ENCODE measurements at regions not wholly inside any gene's neighbourhood (a gene's known extent, or its start where the extent isn't known, plus 50 kb on each side); places are given as distances from the start of the nearest gene placed in this dataset.

DNA sequence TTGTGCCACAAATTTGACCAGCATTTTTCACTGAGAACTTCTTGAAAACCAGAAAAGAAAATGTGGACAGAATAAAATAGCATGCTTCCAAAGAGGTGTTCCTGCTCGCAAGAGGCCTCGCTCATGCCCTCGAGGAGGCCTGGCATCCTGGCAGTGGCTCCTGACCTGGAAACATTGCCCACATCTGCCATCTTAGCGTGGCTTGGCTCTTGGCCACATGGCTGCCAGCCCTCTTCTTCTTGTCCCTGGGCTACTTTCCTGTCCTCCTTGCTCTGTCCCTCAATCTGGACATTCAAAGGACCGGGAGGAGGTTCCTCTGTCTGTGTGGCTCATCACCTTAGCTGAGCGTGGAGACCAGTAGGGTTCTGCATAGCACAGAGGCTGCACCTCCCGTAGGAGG lies 131.6 kb upstream of the TMEM72 start:
- no peak for DNase-seq (ENCODE audit: low spot score)

DNA sequence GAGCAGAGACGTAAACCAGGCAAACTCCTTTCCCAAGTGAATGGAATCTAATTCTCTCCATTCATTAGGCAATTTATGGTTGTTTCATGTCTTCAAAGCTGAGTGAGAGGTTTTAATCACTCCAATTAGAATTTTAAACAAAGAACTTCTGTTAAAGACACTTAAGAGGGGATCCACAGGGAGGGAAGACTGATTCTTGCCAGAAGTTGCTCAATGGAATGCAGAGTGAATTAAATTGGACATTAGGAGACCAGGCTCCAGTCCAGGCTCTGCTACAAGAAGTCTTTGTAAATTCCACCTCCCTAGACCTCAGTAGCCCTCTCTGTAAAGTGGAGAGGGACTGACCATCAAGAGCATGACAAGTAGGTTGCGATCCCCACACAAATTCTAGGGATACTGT lies 130.7 kb upstream of the TMEM72 start:
- DNase-seq (ENCODE audit: low spot score) = no peak

DNA sequence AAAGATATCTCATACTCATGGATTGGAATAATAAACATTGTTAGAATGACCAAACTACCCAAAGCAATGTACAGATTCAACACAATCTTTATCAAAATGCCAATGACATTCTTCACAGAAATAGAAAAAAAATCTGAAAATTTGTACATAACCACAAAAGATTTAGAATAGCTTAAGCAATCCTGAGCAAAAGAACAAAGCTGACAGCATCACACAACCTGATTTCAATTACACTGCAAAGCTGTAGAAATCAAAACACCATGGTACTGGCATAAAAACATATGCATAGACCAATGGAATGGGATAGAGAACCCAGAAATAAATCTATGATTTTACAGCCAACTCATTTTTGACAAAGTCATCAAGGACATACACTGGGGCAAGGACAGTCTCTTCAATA lies 130.0 kb upstream of the TMEM72 start:
- no peak for DNase-seq (ENCODE audit: low spot score)

DNA sequence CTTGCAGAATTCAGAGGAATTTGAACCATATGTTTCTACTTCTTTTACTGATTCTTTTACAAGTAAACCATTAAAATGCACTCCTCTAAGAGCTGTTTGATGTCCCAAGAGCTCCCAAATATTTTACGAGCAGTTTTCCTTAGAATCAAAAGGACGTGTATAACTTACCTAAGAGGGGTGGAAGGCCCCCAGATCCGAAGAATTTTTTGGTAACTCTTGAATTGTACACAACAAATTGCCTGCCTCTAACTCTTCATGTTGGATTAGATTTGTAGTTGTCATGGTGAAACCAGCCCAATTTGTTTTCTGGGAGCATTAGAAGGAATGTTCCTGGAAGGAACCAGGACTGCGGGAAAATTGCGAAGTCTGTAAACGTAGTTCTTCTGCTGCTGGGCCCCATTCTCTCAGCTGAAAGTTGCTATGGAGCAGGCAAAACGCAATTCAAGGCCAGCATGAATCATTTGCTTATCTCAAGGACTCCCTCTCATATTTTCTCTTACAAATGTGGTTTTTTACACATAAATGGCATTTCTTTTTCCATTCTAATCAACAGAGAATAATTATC lies 124.8 kb upstream of the TMEM72 start:
- no peak for DNase-seq (ENCODE audit: low spot score)

DNA sequence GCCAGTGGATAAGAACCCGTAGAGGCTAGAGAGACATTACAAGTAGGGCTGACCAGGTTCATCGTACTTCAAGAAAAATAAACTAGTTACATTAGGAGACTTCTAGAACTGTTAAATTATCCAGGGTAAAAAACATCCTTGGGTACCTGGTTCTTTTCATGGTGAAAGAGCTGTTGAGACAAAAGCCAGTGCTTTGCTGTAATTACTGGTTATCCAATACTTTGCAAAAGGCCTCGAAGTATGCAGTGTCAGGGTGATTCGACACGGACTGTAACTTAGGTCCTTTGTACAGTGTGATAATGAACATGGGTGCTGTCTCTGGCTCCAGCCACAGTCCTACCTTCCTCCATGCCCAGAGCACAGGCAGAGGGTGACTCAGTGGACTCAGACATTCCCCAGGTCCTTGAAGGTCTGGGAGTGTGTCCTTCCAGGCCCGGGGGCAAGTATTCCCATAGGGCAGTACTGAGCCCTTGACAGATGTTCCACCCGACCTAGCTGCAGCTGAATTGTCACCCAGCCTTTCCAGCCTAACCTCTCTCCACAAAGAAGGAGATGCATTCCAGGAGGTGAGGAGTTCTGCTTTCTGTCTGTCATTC lies 123.6 kb upstream of the TMEM72 start:
- no peak for DNase-seq (ENCODE audit: low spot score)

DNA sequence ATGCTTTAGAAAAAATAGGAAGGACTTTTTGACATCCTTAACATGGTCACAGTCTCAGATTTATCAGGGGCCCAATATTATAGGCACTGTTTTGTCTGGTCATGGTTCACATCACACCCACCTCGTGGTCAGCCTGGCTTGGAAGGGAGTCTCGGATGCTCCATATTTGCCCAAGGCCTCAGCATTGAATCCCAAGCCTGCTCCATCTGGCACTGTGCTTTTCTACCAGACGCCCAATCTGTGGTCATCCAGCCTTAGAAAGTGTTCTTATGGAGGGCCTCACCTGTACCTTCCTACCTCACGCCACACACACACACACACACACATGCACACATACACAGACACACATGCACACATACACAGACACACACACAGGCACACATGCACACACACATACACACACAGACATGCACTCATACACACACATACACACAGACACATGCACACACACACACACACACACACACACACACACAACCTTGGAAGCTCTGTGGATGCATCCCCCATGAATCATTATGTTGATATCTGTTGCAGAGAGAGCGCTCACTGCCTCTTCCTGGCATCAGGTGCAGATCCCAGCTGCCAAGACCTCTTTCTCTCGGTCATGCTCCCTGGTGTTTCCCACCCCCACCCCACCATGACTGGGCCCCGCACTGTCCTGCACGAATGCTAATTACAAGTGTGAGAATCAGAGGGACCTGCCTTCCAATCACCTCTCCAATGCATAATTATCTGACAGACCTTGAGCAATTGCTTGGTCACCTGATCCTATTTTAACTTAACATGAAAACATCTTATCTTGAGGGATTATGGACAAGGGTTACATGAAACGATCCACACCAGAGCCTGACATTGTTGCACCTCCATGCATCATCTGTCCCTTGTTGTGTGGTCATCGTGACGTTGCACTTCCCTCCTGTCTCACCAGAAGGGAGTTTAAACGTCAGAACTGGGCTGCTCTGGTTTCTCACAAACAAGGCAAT lies 122.7 kb upstream of the TMEM72 start:
- no peak for DNase-seq (ENCODE audit: low spot score)

DNA sequence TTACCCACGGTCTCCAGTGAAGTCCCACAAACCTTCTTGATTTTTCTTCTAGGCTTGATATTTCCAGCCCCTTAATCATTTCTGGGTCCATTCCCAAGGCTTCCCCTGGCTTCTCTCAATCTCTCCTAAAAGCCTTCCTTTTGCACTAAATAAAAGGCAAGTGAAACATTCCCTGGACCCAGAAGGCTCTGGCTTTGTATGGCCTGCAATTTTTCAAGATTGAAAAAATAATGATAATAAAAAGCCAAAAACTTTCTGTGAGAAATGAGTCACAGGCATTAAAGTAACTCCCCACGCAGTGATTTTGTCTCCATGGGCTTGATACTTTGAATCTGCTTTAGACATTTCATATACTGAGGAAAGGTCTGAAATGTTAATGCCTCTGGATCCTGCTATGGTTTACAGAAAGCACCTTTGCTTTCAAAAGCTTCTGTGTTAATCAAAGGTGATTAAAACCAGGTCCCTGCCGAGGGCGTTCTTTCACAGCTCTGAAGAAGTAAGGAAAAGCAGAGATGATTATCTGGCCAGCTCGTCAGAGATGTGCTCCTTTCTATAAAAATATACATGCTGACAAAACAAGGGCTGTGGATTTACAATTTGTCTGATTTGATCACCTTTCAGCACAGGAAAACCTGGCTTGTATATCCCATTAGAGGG lies 118.9 kb upstream of the TMEM72 start:
- DNase-seq (ENCODE audit: low spot score) = no peak

DNA sequence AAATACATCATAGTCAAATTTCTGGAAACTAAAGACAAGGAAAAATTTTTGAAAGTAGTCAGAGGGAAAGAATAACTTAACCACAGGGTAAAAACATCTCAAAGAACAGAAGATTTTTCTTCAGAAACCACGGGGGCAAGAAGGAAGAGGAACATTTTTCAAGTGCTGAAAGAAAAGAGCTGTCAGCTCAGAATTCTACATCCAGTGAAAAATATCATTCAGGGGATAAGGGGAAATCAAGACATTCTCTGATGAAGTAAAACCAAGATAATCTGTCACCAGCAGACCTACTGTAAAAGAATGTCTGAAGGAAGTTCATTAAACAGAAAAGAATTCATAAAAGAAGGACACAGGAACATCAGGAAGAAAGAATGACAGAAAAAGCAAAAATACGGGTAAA lies 111.2 kb upstream of the TMEM72 start:
- DNase-seq (ENCODE audit: low spot score) = no peak

DNA sequence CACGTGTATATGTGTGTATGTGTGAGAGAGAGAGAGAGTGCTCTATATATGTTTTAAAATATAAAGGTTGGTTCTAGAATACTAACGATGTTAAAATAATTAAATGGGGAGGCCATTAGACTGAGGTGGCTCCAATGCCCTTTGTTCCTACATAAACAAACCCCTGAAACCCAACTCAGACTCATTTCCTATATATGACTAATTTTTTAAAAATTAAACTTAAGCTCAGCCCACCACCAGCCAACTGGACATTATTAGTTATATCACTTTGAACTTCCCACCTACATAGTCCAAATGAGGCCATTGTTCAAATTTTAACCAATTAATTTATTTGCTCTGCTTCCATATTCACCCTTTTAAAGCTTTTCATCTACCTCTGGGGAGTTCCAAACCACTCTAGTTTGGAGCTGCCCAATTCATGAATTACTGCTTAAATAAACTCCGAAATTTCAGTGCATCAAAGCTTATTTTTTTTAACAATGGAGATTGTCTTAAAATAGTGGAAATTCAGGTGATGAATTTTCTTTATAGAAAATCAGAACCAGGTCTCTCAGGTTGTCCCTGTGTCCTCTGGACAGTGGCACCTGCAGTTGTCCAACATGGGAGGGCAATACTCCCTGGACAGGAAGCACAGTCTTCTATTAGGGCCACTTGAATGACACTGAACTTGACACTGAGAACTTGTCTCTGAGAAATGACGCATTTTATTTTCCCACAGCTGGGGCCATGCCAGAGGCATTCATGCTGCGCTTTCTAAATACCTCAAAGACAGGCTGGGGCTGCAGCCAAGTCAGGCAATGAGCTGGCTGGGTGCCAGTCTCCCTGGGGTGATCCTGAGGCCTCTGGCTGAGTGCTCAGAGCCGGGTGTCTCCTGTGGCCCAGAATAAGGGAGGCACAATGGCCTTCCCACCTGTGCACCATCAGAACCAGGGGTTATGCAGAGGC lies 109.5 kb upstream of the TMEM72 start:
- no peak for DNase-seq (ENCODE audit: low spot score)

DNA sequence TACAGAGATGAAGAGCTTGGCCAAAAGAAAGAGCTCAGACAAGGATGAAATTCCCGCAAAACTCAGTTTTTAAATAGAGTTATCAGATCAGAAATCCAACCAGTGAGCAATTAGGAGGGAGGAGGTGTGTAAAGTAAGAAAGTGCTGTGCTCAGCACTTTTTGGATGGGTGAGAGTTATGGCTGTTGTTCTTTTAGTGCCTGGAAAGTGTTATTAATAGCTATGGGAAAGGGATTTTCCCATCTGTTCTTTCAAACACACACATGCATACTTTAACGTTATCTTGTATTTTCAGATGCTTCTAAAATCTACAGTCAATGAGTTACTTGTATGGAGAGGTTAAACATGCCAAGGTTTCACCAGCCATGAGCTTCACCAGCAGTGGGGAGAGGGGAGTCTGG lies 107.3 kb upstream of the TMEM72 start:
- DNase-seq (ENCODE audit: low spot score) = no peak

DNA sequence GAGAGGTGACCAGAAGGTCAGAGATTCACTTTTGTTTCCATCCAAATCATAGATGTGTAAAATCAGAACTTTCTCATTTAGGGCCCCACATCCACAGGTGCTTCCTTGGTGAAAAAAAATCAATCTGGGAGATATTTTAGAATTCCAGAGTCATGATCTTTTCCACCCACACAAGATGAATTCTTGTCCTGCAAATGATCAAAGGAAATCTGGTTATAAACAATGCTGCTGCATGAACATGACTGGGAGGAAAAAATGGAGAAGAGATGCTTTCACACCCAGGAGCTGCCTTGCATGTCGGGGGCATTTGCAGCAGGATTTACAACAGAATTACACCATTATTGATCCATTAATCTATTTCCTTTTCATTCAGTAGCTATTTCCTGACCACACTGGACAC lies 106.5 kb upstream of the TMEM72 start:
- no peak for DNase-seq (ENCODE audit: low spot score)

DNA sequence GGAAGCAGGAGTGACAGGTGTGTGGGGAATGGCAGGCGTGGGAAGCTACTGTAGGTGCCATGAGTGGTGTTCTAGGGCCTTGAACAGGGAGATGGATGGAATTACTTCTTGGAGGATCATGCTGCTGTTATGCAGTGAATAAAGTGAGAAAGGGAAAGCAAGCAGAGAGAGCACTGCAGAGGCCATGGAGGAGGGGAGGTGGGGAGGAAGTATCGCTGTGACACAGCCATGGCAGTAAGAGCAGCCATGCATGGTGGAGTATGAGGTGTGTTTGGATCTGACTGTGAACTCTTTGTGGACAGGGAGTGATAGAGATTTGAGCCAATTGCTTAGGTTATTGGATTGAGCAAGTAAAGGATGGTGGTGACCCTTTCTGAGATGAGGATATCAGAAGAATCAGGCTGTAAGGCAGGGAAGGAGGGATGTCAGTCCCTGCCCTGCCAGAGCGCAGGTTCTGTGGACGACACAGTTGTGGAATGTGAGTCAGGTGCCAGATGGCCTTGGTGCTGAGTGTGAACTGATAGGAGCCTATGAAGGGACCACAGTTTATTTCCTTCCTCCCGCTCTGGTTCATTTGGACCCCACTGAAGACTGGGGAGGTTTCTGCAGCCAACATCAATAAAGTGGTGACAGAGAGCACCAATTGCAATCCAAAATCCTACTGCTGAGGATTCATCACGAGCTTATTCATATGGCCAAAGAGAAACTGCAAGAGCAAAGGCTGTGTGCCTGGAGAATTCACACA lies 105.5 kb upstream of the TMEM72 start:
- no peak for DNase-seq (ENCODE audit: low spot score)

DNA sequence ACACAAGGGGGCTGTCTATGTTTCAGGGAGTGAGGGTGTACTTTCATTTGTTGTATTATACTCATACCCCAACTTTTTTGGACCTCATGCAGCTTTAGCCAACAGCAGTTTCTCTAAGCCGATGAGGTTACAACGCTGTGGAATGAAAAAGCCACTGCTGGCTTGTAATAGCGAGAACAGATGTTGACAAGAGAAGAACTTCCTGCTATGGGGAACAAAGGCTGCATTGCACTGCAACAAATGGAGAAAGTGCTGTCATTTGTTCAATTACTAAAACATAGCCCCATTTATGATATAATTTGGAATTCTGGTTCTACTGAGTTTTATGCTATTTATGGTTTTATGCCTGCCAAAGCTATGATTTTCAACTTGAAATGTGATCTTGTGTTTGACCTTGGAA lies 104.2 kb upstream of the TMEM72 start:
- DNase-seq (ENCODE audit: low spot score) = no peak

DNA sequence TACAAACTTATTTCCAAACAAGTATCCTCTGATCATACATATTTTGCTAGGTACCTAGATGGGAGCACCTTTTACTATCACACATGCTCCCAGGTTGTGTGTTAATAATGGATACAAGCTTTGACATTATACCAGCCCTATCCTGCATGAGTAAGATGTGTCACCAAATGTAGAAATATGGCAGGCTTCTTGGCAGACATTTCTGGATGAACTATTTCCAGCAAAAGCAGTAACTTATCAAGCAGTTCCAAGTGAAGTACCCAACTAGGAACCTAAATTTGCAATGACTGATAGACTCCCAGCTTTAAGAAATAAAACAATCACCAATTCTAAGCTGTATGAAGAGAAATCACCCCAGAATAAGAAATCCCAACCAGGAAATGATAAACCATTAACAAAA lies 103.7 kb upstream of the TMEM72 start:
- DNase-seq (ENCODE audit: low spot score) = no peak

DNA sequence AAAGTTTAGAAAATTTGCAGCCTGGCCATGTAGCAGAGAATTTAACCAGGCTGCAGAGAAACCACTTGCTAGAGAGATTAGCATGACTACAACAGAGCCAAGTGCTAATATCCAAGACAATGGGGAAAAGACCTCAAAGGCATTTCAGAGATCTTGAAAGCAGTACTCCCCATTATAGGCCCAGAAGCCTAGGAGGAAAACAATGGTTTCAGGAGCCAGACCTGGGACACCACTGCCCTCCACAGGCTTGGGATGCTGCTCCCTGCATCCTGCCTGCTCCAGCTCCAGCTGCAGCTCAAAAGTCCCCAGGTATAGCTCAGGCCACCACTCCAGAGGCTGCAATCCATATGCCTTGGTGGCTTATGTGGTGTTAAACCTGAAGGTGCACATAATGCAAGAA lies 101.5 kb upstream of the TMEM72 start:
- DNase-seq (ENCODE audit: low spot score) = no peak

DNA sequence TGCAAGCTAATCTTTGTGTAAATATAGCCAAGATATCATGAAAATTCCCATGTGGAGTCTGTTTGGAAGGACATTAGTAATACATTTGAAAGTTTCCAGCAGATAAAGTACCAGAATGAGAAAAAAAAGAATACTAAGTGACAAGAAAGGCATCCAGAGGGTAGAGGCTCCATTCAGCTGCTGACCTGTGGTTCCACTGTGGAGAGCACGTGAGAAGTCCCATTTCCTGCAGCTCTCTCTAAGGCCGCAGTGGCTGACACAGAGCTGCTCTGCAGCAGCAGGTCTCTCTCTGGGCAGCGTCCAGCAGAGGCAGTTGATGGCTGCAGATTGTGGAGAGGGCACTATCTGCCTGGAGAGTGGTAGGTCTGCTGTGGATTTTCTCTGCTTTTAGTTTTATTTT lies 100.1 kb upstream of the TMEM72 start:
- DNase-seq (ENCODE audit: low spot score) = no peak

DNA sequence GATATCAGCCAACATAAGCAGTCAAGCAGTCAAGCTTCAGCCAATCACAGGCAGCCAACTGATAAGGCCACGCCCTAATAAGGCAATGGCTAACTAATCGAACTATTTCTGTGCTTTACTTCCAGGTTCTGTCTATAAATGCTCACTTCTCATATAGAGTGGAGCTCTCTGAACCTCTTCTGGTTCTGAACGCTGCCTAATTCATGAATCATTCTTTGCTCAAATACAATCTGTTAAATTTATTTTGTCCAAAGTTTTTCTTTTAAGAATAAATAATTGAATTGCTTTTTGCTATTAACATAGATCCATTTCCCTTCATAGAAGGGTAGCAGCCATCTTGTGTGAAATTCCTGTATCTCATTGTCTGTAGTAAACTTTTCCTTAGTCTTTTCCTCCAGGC lies 97.9 kb upstream of the TMEM72 start:
- DNase-seq (ENCODE audit: low spot score) = no peak

DNA sequence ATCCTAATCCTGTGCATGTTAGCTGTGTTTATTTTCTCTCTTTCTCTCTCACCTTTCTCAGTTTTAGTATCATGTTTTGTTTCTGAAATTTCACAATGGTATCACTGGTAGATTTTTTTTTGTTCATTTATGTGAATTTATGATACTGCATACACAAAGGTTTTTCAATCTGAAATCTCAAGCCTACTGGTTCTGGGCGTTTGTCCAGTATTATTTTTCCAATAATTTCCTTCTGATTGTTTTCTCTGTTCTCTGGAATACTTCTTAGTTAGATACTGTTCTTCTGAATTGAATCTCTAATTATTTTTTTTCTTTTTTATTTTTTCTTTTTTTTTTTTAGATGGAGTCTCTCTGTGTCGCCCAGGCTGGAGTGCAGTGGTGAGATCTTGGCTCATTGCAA lies 96.2 kb upstream of the TMEM72 start:
- no peak for DNase-seq (ENCODE audit: low spot score)

DNA sequence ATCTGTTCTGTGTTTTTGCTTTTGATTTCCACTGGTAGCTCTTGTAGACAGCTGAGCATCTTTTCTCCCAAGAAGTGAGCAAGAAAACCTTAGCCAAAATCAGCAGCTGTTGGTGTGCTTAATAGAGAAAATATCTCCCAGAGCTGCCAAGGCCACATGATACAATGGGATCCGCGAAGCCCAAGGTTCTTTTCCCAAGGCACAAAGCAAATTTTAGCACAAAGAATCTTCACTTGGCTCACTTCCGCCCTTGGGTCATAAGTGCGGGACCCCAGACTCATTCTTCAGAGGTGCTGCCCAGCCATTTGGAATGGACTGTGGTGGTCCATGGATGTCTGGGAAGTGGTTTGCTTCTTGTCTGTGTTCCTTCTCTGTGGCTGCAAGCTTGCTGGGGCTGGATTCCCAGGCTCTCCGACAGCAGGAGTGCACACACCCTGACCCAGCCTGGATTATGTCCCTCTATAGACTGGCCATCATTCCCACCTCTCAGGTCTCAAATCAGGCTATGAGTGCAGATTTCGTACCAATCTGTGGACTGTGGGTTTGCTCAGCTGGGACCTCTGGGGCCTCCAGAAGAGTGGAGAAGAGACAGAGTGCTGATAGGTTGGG lies 93.0 kb upstream of the TMEM72 start:
- no peak for DNase-seq (ENCODE audit: low spot score)

DNA sequence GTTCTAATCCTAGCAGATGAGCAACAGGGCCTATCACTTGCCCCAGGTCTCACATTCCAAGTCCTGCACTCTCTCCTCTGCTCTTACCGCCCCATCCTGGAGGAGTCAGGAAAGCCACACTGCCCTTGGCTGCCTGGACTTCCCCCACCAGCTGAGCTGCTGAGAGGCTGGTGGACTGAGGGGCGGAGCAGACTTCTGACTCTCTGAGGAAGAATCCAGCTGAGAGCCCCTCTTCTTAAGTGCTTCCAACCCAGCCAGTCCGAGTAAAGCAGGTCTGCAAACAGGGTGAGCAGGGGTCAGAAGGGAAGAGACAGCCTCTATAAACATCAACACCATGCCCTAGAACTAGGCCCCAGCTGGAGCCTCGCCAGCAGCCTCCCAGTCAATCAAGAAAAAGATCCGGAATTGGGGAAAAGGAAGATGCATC lies 92.4 kb upstream of the TMEM72 start:
- no peak for DNase-seq (ENCODE audit: low spot score)

DNA sequence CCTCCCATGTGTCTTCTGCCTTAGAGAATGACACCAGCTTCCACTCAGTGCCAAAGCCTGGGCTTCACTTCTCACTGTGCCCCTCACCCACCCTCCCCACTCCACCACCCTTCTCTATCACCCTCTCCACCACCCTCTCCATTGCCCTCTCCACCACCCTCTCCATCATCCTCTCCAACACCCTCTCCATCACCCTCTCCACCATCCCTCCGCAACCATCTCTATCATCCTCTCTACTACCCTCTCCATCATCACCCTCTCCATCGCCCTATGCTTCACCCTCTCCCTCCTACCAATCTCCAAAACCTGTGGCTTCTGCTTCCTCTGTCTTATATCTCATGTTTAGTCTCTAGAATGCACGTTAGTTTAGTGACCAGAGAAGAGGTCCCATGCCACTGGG lies 91.0 kb upstream of the TMEM72 start:
- DNase-seq (ENCODE audit: low spot score) = no peak
